ENCODE measurements at regions not wholly inside any gene's neighbourhood (a gene's known extent, or its start where the extent isn't known, plus 50 kb on each side); places are given as distances from the start of the nearest gene placed in this dataset.

GRCh38 chr2:217026569-217026968 is 166.7 kb upstream of the TNP1 start:
- Histone ChIP-seq H2AFZ (ENCODE audit: insufficient read depth, low read depth, low read length, poor library complexity, severe bottlenecking) (no peak overlapping the region), H3K9me3 (replicated peaks in 1 of 2; ENCODE audit: control insufficient read depth in 1 of 2, insufficient read depth in 1 of 2, low read length in 2 of 2) (no peaks in the 10 kb centered on the region), H3K4me3 (replicated peaks in 1 of 3; ENCODE audit: low read depth in 2 of 3, low read length in 3 of 3) (no peak overlapping the region), H3K27me3 (ENCODE audit: control insufficient read depth in 2 of 2, insufficient read depth in 2 of 2, low read length in 2 of 2) (peaks cover 2 to 3% of the 10 kb centered on the region in 2 donors), H3K36me3 (replicated peaks in 1 of 2; ENCODE audit: control insufficient read depth in 1 of 2, insufficient read depth in 2 of 2, low read length in 2 of 2) (no peaks in the 10 kb centered on the region), H3K9ac (ENCODE audit: insufficient read depth, low read length, poor library complexity, severe bottlenecking) (no peak overlapping the region), H3K4me2 (replicated peaks; ENCODE audit: extremely low read depth, low read length, poor library complexity, severe bottlenecking) (no peak overlapping the region), H4K20me1 (ENCODE audit: insufficient read depth, low read length) (no peaks in the 10 kb centered on the region), H3K27ac (ENCODE audit: low read depth in 1 of 2, low read length in 2 of 2) (no peak overlapping the region), H3K79me2 (ENCODE audit: insufficient read depth, low read length) (no peaks in the 10 kb centered on the region), H3K4me1 (ENCODE audit: control insufficient read depth in 1 of 2, insufficient read depth in 2 of 2, low read length in 2 of 2) (no peaks in the 10 kb centered on the region)
- Mint-ChIP-seq H3K9me3 (no peaks in the 10 kb centered on the region), H3K27ac (no peak overlapping the region), H3K36me3 (no peaks in the 10 kb centered on the region), H3K4me3 (no peak overlapping the region), H3K4me1 (no peaks in the 10 kb centered on the region), H3K27me3 (ENCODE audit: low read depth in 3 of 3) (peaks cover 2 to 19% (median 12%) of the 10 kb centered on the region in 3 donors)
- no CpG with 5 or more reads among the region's 3 CpGs for whole genome bisulfite sequencing (ENCODE audit: insufficient coverage)
- intact Hi-C loops (cut with micrococcal nuclease) = no loop called here
- no peak for TF ChIP-seq CTCF (IDR thresholded peaks at IDR 0.05)
- DNase-seq = no peak

GRCh38 chr2:217026161-217026560 is 166.3 kb upstream of the TNP1 start:
- intact Hi-C loops (cut with micrococcal nuclease) = no loop called here
- no peak overlapping the region for H3K9ac ChIP-seq (ENCODE audit: insufficient read depth, low read length, poor library complexity, severe bottlenecking)
- H3K4me3 ChIP-seq (replicated peaks in 1 of 3; ENCODE audit: low read depth in 2 of 3, low read length in 3 of 3) = no peak overlapping the region
- H3K4me2 ChIP-seq (replicated peaks; ENCODE audit: extremely low read depth, low read length, poor library complexity, severe bottlenecking) = no peak overlapping the region
- no peaks in the 10 kb centered on the region for H4K20me1 ChIP-seq (ENCODE audit: insufficient read depth, low read length)
- Mint-ChIP-seq H3K9me3 (no peaks in the 10 kb centered on the region), H3K27ac (no peak overlapping the region), H3K4me3 (no peak overlapping the region), H3K4me1 (no peaks in the 10 kb centered on the region), H3K36me3 (no peaks in the 10 kb centered on the region), H3K27me3 (ENCODE audit: low read depth in 3 of 3) (peaks cover 2 to 19% (median 12%) of the 10 kb centered on the region in 3 donors)
- no peaks in the 10 kb centered on the region for H3K36me3 ChIP-seq (replicated peaks in 1 of 2; ENCODE audit: control insufficient read depth in 1 of 2, insufficient read depth in 2 of 2, low read length in 2 of 2)
- H3K9me3 ChIP-seq (replicated peaks in 1 of 2; ENCODE audit: control insufficient read depth in 1 of 2, insufficient read depth in 1 of 2, low read length in 2 of 2) = no peaks in the 10 kb centered on the region
- peaks cover 2 to 3% of the 10 kb centered on the region in 2 donors for H3K27me3 ChIP-seq (ENCODE audit: control insufficient read depth in 2 of 2, insufficient read depth in 2 of 2, low read length in 2 of 2)
- 100% methylated on average over 2 of the region's 5 CpGs for WGBS (ENCODE audit: insufficient coverage)
- TF ChIP-seq CTCF (IDR thresholded peaks at IDR 0.05) = no peak
- DNase-seq = no peak
- H3K27ac ChIP-seq (ENCODE audit: low read depth in 1 of 2, low read length in 2 of 2) = no peak overlapping the region
- H2AFZ ChIP-seq (ENCODE audit: insufficient read depth, low read depth, low read length, poor library complexity, severe bottlenecking) = no peak overlapping the region
- no peaks in the 10 kb centered on the region for H3K79me2 ChIP-seq (ENCODE audit: insufficient read depth, low read length)
- H3K4me1 ChIP-seq (ENCODE audit: control insufficient read depth in 1 of 2, insufficient read depth in 2 of 2, low read length in 2 of 2) = no peaks in the 10 kb centered on the region

Data from CD14-positive monocyte (primary cell).